HFFc6 (cell line): ENCODE measurements at regions not wholly inside any gene's neighbourhood (a gene's known extent, or its start where the extent isn't known, plus 50 kb on each side); places are given as distances from the start of the nearest gene placed in this dataset.

ENCODE experiments used
- DNase-seq: peaks from one replicate; pipeline ENCODE4 v3.0.0-alpha.2; 2018
- H3K27ac Mint-ChIP-seq: 2 replicates; pipeline ENCODE4 v1.8.0; 2020; ENCODE audit warnings: mild to moderate bottlenecking, mixed read lengths
- H3K27me3 Mint-ChIP-seq: 2 replicates; pipeline ENCODE4 v1.8.0; 2021; ENCODE audit warnings: mild to moderate bottlenecking, moderate library complexity, mixed read lengths; ENCODE audit not compliant: insufficient read depth
- H3K36me3 Mint-ChIP-seq: 2 replicates; pipeline ENCODE4 v1.8.0; 2021; ENCODE audit warnings: low read depth, mixed read lengths
- H3K4me1 Mint-ChIP-seq: 2 replicates; pipeline ENCODE4 v1.8.0; 2020; ENCODE audit warnings: low read depth, mixed read lengths
- H3K4me3 Mint-ChIP-seq: 2 replicates; pipeline ENCODE4 v1.8.0; 2020; ENCODE audit warnings: mild to moderate bottlenecking, moderate library complexity, mixed read lengths
- H3K9me3 Mint-ChIP-seq: 2 replicates; pipeline ENCODE4 v1.8.0; 2020; ENCODE audit warnings: mild to moderate bottlenecking, mixed read lengths
- CTCF ChIP-seq: fragments of 200-600 bp; sonication (generic); IDR thresholded peaks from 2 replicates; pipeline ENCODE4 v1.5.0; 2021; ENCODE audit warnings: antibody characterized with exemption, mild to moderate bottlenecking

GRCh38 chr21:35395728-35396127 is 346.6 kb upstream of the RUNX1 start:
- TF ChIP-seq CTCF: no peak
- H3K4me3 Mint-ChIP-seq: no peak overlapping the region; the same call in 1 of the 2 replicates
- peak; percentile 62 for DNase-seq
- no peaks in the 10 kb centered on the region for H3K9me3 Mint-ChIP-seq
- peaks cover 48% of the 10 kb centered on the region for H3K4me1 Mint-ChIP-seq
- H3K36me3 Mint-ChIP-seq: peaks cover 5% of the 10 kb centered on the region; the same call in 1 of the 2 replicates
- no peaks in the 10 kb centered on the region for H3K27me3 Mint-ChIP-seq
- peak overlapping the region; percentile 81 for H3K27ac Mint-ChIP-seq

GRCh38 chr21:35394634-35395369 is 345.7 kb upstream of the RUNX1 start:
- Mint-ChIP-seq H3K9me3 (no peaks in the 10 kb centered on the region), H3K4me1 (peaks cover 48% of the 10 kb centered on the region), H3K36me3 (peaks cover 5% of the 10 kb centered on the region; the same call in 1 of the 2 replicates), H3K27me3 (no peaks in the 10 kb centered on the region), H3K4me3 (no peak overlapping the region), H3K27ac (no peak overlapping the region)
- DNase-seq: no peak
- no peak for TF ChIP-seq CTCF

GRCh38 chr21:35394049-35394448 is 344.9 kb upstream of the RUNX1 start:
- Mint-ChIP-seq H3K27ac (no peak overlapping the region), H3K4me1 (peaks cover 41% of the 10 kb centered on the region), H3K27me3 (no peaks in the 10 kb centered on the region), H3K36me3 (peaks cover 5% of the 10 kb centered on the region; the same call in 1 of the 2 replicates), H3K9me3 (no peaks in the 10 kb centered on the region), H3K4me3 (no peak overlapping the region)
- no peak for DNase-seq
- no peak for TF ChIP-seq CTCF

- Mint-ChIP-seq H3K36me3 (no peaks in the 10 kb centered on the region), H3K27me3 (no peaks in the 10 kb centered on the region), H3K27ac (no peak overlapping the region), H3K4me3 (no peak overlapping the region), H3K9me3 (no peaks in the 10 kb centered on the region), H3K4me1 (peaks cover 19% of the 10 kb centered on the region)
- TF ChIP-seq CTCF: no peak
- DNase-seq: peak; percentile 48
Observed at GRCh38 chr21:35390013-35390776, 341.1 kb upstream of the RUNX1 start.

- H3K27ac Mint-ChIP-seq: no peak overlapping the region
- peaks cover 4% of the 10 kb centered on the region; the same call in 1 of the 2 replicates for H3K36me3 Mint-ChIP-seq
Observed at GRCh38 chr21:35386491-35387079, 337.5 kb upstream of the RUNX1 start.

More at GRCh38 chr21:35386491-35387079, 337.5 kb upstream of the RUNX1 start:
- H3K4me3 Mint-ChIP-seq: no peak overlapping the region
- H3K4me1 Mint-ChIP-seq: peaks cover 19% of the 10 kb centered on the region
- no peak for TF ChIP-seq CTCF
- no peaks in the 10 kb centered on the region for H3K9me3 Mint-ChIP-seq
- no peak for DNase-seq
- peaks cover 1% of the 10 kb centered on the region; the same call in 1 of the 2 replicates for H3K27me3 Mint-ChIP-seq
